DND-41 (cell line): ENCODE measurements at regions not wholly inside any gene's neighbourhood (a gene's known extent, or its start where the extent isn't known, plus 50 kb on each side); places are given as distances from the start of the nearest gene placed in this dataset.

Experiments used
- EZH2 ChIP-seq: IDR thresholded peaks from 3 replicates; pipeline ENCODE4 v1.6.1; 2012; ENCODE audit warnings: borderline replicate concordance, low read depth, mild to moderate bottlenecking, moderate library complexity, low read length, inconsistent platforms; ENCODE audit not compliant: severe bottlenecking
- TF ChIP-seq, protein P1 (sequence below): IDR thresholded peaks from 2 replicates; pipeline ENCODE4 v1.5.1; 2012; ENCODE audit warnings: borderline replicate concordance, low read length, moderate library complexity, mild to moderate bottlenecking; ENCODE audit not compliant: poor library complexity, severe bottlenecking; ENCODE audit errors: extremely low read depth

DNA sequence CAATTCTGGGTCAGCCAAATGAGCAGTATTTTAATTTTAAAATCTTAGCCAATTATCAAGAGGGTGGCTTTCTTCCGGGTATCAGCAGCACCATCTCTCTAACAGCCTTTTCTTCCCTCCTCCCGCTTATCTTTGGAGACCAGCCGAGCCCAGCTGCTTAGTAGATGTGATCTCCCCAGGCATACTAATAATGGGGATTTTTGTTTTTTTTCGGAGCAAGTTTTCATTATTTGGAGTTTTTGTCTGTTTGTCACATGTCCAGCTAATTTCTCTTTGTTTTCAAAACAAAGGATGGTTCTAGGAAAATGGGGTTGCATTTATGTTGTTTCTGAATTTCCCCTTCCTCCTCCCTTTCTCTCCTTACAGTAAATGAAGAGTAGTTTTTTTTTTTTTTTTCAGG, 170.5 kb upstream of the MPHOSPH6 start:
- TF ChIP-seq, protein P1, sequence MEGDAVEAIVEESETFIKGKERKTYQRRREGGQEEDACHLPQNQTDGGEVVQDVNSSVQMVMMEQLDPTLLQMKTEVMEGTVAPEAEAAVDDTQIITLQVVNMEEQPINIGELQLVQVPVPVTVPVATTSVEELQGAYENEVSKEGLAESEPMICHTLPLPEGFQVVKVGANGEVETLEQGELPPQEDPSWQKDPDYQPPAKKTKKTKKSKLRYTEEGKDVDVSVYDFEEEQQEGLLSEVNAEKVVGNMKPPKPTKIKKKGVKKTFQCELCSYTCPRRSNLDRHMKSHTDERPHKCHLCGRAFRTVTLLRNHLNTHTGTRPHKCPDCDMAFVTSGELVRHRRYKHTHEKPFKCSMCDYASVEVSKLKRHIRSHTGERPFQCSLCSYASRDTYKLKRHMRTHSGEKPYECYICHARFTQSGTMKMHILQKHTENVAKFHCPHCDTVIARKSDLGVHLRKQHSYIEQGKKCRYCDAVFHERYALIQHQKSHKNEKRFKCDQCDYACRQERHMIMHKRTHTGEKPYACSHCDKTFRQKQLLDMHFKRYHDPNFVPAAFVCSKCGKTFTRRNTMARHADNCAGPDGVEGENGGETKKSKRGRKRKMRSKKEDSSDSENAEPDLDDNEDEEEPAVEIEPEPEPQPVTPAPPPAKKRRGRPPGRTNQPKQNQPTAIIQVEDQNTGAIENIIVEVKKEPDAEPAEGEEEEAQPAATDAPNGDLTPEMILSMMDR, result no peak
- TF ChIP-seq EZH2, result no peak
